HFF-Myc (cell line): ENCODE measurements at regions not wholly inside any gene's neighbourhood (a gene's known extent, or its start where the extent isn't known, plus 50 kb on each side); places are given as distances from the start of the nearest gene placed in this dataset.
"Not testable (repeated sequence)": the region's sequence is repeated elsewhere in the genome, so short reads cannot be mapped to it uniquely, and the experiment has no call there.

Experiments used
- DNase-seq: peaks from one replicate; pipeline ENCODE4 v3.0.0-alpha.2; 2011; ENCODE audit warnings: low read depth; ENCODE audit errors: extremely low read depth
- H3K4me3 ChIP-seq: replicated peaks from 2 replicates; pipeline ENCODE4 v1.5.1; 2011; ENCODE audit warnings: low read depth, mild to moderate bottlenecking, control low read depth, low read length
- CTCF ChIP-seq: IDR thresholded peaks from 2 replicates; pipeline ENCODE4 v1.5.1; 2012; ENCODE audit warnings: mild to moderate bottlenecking, low read depth, low read length, control low read depth; ENCODE audit errors: missing control alignments

- no peak for DNase-seq
- H3K4me3 ChIP-seq = no peak overlapping the region
- TF ChIP-seq CTCF = no peak
Observed at GRCh38 chr10:124151466-124152095, 58.2 kb upstream of the CHST15 start.

GRCh38 chr10:124150807-124151417 is 57.5 kb upstream of the CHST15 start:
- H3K4me3 ChIP-seq = no peak overlapping the region
- DNase-seq = no peak
- TF ChIP-seq CTCF = no peak

- DNase-seq = no peak
- TF ChIP-seq CTCF = no peak
- no peak overlapping the region for H3K4me3 ChIP-seq
Observed at GRCh38 chr10:124150189-124150806, 56.9 kb upstream of the CHST15 start.

GRCh38 chr10:124149189-124150042 is 56.0 kb upstream of the CHST15 start:
- H3K4me3 ChIP-seq = no peak overlapping the region
- DNase-seq = no peak
- TF ChIP-seq CTCF = no peak

- not testable (repeated sequence) for H3K4me3 ChIP-seq, DNase-seq
Observed at GRCh38 chr10:124148509-124149188, 55.3 kb upstream of the CHST15 start.

- TF ChIP-seq CTCF = no peak
- no peak for DNase-seq
- no peak overlapping the region for H3K4me3 ChIP-seq
Observed at GRCh38 chr10:124146483-124146882, 53.1 kb upstream of the CHST15 start.
